ENCODE measurements at regions not wholly inside any gene's neighbourhood (a gene's known extent, or its start where the extent isn't known, plus 50 kb on each side); places are given as distances from the start of the nearest gene placed in this dataset.

DNA sequence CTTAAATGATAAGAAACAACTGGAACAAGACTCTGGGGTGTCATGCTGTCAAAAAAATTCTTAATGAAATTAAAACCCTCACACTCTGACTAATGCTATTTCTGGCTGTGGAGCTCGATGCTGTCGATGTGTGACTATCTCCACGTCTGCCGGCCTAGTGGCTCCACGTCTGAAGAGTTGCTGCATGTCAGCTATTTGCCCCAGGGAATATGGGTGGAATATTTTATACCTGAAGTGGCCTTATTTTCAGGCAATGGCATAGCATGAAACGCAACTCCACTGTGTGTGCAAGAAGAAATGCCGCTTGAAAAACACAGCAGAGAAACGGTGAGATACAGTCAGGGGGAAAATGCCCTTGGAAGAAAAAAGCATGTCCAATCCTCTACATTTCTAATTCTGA lies 50.9 kb upstream of the MGMT start:
- DNase-seq (ENCODE audit: extremely low read depth, low read depth) = no peak
- TF ChIP-seq, protein P1, sequence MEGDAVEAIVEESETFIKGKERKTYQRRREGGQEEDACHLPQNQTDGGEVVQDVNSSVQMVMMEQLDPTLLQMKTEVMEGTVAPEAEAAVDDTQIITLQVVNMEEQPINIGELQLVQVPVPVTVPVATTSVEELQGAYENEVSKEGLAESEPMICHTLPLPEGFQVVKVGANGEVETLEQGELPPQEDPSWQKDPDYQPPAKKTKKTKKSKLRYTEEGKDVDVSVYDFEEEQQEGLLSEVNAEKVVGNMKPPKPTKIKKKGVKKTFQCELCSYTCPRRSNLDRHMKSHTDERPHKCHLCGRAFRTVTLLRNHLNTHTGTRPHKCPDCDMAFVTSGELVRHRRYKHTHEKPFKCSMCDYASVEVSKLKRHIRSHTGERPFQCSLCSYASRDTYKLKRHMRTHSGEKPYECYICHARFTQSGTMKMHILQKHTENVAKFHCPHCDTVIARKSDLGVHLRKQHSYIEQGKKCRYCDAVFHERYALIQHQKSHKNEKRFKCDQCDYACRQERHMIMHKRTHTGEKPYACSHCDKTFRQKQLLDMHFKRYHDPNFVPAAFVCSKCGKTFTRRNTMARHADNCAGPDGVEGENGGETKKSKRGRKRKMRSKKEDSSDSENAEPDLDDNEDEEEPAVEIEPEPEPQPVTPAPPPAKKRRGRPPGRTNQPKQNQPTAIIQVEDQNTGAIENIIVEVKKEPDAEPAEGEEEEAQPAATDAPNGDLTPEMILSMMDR (IDR thresholded peaks at IDR 0.05; ENCODE audit: low read depth, low read length, missing control alignments) = no peak
- no peak overlapping the region for H3K4me3 ChIP-seq (replicated peaks; ENCODE audit: low read depth, low read length)

DNA sequence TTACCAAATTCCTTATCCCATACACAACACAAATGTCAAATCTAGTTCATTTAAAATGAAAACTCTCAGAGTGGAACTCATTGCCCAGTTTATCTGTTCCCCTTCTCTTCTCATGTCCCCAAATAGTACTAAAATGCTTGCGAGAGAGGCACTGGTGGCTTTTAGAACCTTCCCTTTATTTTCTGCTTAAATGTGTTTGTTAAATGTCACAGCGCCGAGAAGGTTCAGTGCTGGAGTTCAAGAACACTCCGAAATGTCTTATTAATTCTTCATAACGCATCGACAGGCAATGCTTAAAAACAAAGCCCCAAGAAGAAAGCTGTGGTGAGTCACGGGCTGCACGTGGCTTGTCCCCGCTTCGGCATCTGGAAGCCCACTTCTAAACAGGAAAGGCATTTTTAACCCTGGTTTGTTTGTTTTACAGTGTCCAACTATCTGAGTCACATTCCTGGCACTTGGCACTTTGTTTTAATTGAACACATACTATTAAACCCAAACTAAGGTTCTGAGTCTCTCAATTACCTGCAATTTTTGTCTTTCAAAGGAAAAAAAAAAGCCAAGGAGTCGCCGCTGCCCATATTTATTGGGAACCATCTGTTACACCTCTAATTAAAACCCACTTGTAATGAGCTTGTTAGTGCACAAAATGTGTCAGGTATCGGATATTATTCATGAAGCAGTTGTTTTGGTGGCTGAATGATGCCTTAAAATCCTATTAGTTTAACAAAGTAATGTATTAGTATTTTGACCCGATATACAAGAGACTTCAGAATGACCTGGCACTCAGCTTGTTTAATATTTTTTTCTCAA lies 49.9 kb upstream of the MGMT start:
- TF ChIP-seq, protein P1 (IDR thresholded peaks at IDR 0.05; ENCODE audit: low read depth, low read length, missing control alignments) = no peak
- H3K4me3 ChIP-seq (replicated peaks; ENCODE audit: low read depth, low read length) = no peak overlapping the region
- DNase-seq (ENCODE audit: extremely low read depth, low read depth) = peak; percentile 32

All from HFF-Myc (cell line).